ENCODE measurements at regions not wholly inside any gene's neighbourhood (a gene's known extent, or its start where the extent isn't known, plus 50 kb on each side); places are given as distances from the start of the nearest gene placed in this dataset.
A peak's percentile ranks its signal among the peaks of the same experiment; 100 is the strongest.

DNA sequence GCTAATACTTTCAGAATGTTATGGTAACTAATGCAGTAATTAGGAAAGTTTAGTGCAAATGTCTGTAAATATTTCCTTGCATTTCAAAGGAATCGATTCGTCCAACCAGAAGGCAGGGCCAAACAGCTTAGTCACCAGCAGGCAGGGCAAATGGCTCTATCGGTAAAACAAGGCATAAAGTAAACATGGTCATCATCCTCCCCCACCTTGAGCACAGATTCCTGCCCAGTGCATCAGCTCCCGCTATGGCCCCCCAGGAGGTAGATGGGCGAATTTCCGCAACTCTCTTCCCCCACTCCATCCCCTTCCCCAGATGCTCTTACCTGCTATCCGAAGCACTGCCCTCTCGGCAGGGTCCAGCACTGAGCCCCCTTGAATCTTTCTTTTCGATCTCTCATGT is 103.8 kb upstream of the BEND6 start:
- Histone ChIP-seq H4K8ac (replicated peaks; ENCODE audit: insufficient read length, low read depth, low read length) (no peak overlapping the region), H3K4me1 (ENCODE audit: insufficient read depth, low read length) (peaks cover 21% of the 10 kb centered on the region; the same call in 1 of the 2 replicates), H3K56ac (ENCODE audit: insufficient read length, low read depth, low read length) (no peak overlapping the region), H3K79me1 (ENCODE audit: insufficient read depth, low read depth, low read length, poor library complexity, severe bottlenecking) (no peaks in the 10 kb centered on the region), H3K9ac (ENCODE audit: extremely low read depth, insufficient read length, low read length) (peak overlapping the region; percentile 43), H3K27ac (ENCODE audit: insufficient read length, low read depth, low read length) (peak overlapping the region; percentile 1), H3K23me2 (ENCODE audit: insufficient read length, low read depth, low read length, poor library complexity, severe bottlenecking) (peaks cover 3% of the 10 kb centered on the region), H3K79me2 (ENCODE audit: insufficient read depth, low read length) (peaks cover 5% of the 10 kb centered on the region; the same call in 1 of the 2 replicates), H4K5ac (ENCODE audit: insufficient read length, low read depth, low read length) (no peak overlapping the region), H3K18ac (ENCODE audit: insufficient read length, low read depth, low read length) (no peak overlapping the region), H4K20me1 (ENCODE audit: control insufficient read depth, insufficient read depth, insufficient read length) (no peaks in the 10 kb centered on the region), H2BK20ac (ENCODE audit: low read depth, low read length, poor library complexity, severe bottlenecking) (no peak overlapping the region), H2AK5ac (ENCODE audit: insufficient read length, low read length) (no peak overlapping the region), H2BK5ac (ENCODE audit: insufficient read length, low read length) (no peak overlapping the region), H2BK12ac (ENCODE audit: insufficient read length, low read depth, low read length) (no peak overlapping the region), H3K4ac (ENCODE audit: low read depth, low read length) (no peak overlapping the region), H3T11ph (ENCODE audit: low read length) (no peak overlapping the region), H3K9me3 (ENCODE audit: control insufficient read depth, low read depth, low read length) (no peaks in the 10 kb centered on the region), H3K14ac (ENCODE audit: insufficient read depth, low read length) (no peak overlapping the region), H4K91ac (ENCODE audit: insufficient read length, low read depth, low read length) (no peak overlapping the region), H3K4me2 (ENCODE audit: insufficient read depth, insufficient read length, low read length) (peak overlapping the region; percentile 57), H2BK15ac (ENCODE audit: low read depth, low read length) (no peak overlapping the region), H3K27me3 (ENCODE audit: insufficient read depth, low read length) (no peaks in the 10 kb centered on the region), H3K23ac (ENCODE audit: insufficient read length, low read depth, low read length) (no peak overlapping the region), H2AFZ (ENCODE audit: low read length) (no peak overlapping the region), H2BK120ac (ENCODE audit: low read depth, low read length, poor library complexity, severe bottlenecking) (no peak overlapping the region)
- peak overlapping the region; percentile 86 to 90 for H3K4me3 Mint-ChIP-seq
- DNase-seq = peak; percentile 60
- H3K36me3 Mint-ChIP-seq (ENCODE audit: insufficient read depth in 1 of 3, low read depth in 3 of 3) = peaks cover 0 to 4% (median 2%) of the 10 kb centered on the region in 3 experiments; a peak in 2 of 7 replicates
- no CpG with 5 or more reads among the region's 9 CpGs for WGBS (ENCODE audit: extremely low coverage, insufficient read length, low lambda C conversion rate)
- no peaks in the 10 kb centered on the region for H3K9me3 Mint-ChIP-seq
- TF ChIP-seq, protein P1, sequence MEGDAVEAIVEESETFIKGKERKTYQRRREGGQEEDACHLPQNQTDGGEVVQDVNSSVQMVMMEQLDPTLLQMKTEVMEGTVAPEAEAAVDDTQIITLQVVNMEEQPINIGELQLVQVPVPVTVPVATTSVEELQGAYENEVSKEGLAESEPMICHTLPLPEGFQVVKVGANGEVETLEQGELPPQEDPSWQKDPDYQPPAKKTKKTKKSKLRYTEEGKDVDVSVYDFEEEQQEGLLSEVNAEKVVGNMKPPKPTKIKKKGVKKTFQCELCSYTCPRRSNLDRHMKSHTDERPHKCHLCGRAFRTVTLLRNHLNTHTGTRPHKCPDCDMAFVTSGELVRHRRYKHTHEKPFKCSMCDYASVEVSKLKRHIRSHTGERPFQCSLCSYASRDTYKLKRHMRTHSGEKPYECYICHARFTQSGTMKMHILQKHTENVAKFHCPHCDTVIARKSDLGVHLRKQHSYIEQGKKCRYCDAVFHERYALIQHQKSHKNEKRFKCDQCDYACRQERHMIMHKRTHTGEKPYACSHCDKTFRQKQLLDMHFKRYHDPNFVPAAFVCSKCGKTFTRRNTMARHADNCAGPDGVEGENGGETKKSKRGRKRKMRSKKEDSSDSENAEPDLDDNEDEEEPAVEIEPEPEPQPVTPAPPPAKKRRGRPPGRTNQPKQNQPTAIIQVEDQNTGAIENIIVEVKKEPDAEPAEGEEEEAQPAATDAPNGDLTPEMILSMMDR (conservative IDR thresholded peaks at IDR 0.05) = no peak
- peak overlapping the region; percentile 52 to 94 (median 84) for H3K27ac Mint-ChIP-seq
- peaks cover 40 to 53% of the 10 kb centered on the region in 2 experiments for H3K4me1 Mint-ChIP-seq
- peaks cover 9% of the 10 kb centered on the region for H3K27me3 Mint-ChIP-seq (ENCODE audit: low read depth)
